Smooth muscle cell (in vitro differentiated cells): ENCODE measurements at regions not wholly inside any gene's neighbourhood (a gene's known extent, or its start where the extent isn't known, plus 50 kb on each side); places are given as distances from the start of the nearest gene placed in this dataset.

Source experiments
- DNase-seq: peaks from one replicate; lab custom pipeline; 2025; ENCODE audit not compliant: unreplicated experiment; lab: John Stamatoyannopoulos, UW
- H2AFZ ChIP-seq: fragments of 200-600 bp; sonication (generic); 2 replicates; pipeline ENCODE4 v1.6.0; 2016; ENCODE audit warnings: antibody characterized with exemption, low read depth, mild to moderate bottlenecking
- H3F3A ChIP-seq: fragments of 200-600 bp; sonication (generic); 2 replicates; pipeline ENCODE4 v1.6.0; 2017; ENCODE audit warnings: antibody characterized with exemption, low read depth
- H3K27ac ChIP-seq: fragments of 200-600 bp; sonication (generic); 2 replicates; pipeline ENCODE4 v1.5.1; 2016; ENCODE audit warnings: low read depth, mild to moderate bottlenecking
- H3K27me3 ChIP-seq: fragments of 200-600 bp; sonication (generic); 2 replicates; pipeline ENCODE4 v1.6.1; 2016; ENCODE audit warnings: low read depth, mild to moderate bottlenecking
- H3K36me3 ChIP-seq: fragments of 200-600 bp; sonication (generic); 2 replicates; pipeline ENCODE4 v1.5.1; 2016; ENCODE audit warnings: low read depth
- H3K4me1 ChIP-seq: fragments of 200-600 bp; sonication (generic); 2 replicates; pipeline ENCODE4 v1.5.1; 2016; ENCODE audit warnings: low read depth
- H3K4me2 ChIP-seq: fragments of 200-600 bp; sonication (generic); 2 replicates; pipeline ENCODE4 v1.6.0; 2016; ENCODE audit warnings: mild to moderate bottlenecking
- H3K4me3 ChIP-seq: fragments of 200-600 bp; sonication (generic); 2 replicates; pipeline ENCODE4 v1.5.1; 2016; ENCODE audit warnings: mild to moderate bottlenecking
- H3K79me2 ChIP-seq: fragments of 200-600 bp; sonication (generic); 2 replicates; pipeline ENCODE4 v1.6.0; 2016; ENCODE audit warnings: low read depth, mild to moderate bottlenecking
- H3K9ac ChIP-seq: fragments of 200-600 bp; sonication (generic); 2 replicates; pipeline ENCODE4 v1.6.0; 2016; ENCODE audit warnings: low read depth
- H3K9me3 ChIP-seq: fragments of 200-600 bp; sonication (generic); replicated peaks from 2 replicates; pipeline ENCODE4 v1.5.1; 2016; ENCODE audit warnings: low read depth
- H4K20me1 ChIP-seq: fragments of 200-600 bp; sonication (generic); 2 replicates; pipeline ENCODE4 v1.6.0; 2016; ENCODE audit warnings: low read depth
- WGBS: methylation state at CpG from one replicate; pipeline ENCODE4 v1.1.7; 2016; ENCODE audit warnings: low lambda C conversion rate; 5-methylcytosine and 5-hydroxymethylcytosine counted together
- TF ChIP-seq, protein P1 (sequence below): fragments of 200-600 bp; sonication (generic); IDR thresholded peaks from 2 replicates; pipeline ENCODE4 v1.5.1; 2017; ENCODE audit warnings: borderline replicate concordance, mild to moderate bottlenecking, antibody characterized with exemption; ENCODE audit not compliant: insufficient read depth, poor library complexity, severe bottlenecking

DNA sequence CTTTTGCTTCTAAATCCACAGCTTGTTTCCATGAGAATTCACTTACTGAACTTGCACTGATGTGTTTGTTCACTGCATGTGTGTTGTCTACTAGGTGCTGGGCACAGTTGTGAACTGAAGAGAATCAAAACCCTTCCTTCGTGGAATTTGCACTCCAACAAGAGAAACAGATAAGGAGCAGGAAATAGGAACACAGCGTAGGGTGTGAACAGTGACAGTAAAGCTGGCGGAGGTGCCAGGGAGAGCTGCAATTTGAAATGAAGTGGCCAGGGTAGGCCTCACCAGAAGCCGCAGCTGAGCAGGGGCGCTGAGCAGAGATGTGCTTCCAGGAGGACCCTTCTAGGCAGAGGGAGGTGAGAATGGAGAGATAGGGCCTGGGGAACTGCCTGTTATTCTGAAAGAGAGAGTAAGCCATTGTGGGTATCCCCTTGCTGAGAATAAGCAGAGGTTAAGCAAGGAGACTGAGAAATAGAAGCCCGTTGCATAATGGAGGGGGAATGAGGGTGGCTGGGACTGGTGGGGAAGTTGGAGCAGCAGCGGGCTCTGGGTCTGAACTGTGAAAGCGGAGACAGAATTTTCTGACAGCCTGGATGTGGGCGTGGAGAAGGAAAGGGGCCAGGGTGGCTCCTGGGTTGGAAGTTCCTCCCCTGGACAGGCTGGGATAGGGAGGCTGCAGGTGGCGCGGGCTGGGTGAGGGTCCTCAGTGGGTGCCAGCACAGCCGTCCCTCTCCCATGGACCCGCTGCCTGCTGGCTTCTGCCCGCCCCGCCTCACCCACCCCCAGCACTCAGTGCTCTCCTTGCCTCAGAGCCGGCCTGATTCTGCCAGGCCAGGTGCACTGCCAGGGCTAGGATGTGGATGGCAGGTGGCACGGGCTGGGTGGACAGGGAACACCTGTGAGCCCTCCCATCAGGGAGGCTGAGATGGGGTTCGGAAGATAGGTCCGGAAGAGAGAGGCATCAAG lies 114.7 kb upstream of the AFDN start:
- Histone ChIP-seq H3K4me3 (no peak overlapping the region), H3K27me3 (no peaks in the 10 kb centered on the region), H4K20me1 (no peaks in the 10 kb centered on the region), H3K9ac (no peak overlapping the region), H3K4me1 (peaks cover 8% of the 10 kb centered on the region), H2AFZ (no peak overlapping the region), H3K36me3 (no peaks in the 10 kb centered on the region), H3K9me3 (no peaks in the 10 kb centered on the region), H3K27ac (no peak overlapping the region), H3F3A (no peaks in the 10 kb centered on the region), H3K4me2 (no peak overlapping the region), H3K79me2 (no peaks in the 10 kb centered on the region)
- WGBS, result 91% methylated on average over 13 of the region's 19 CpGs
- DNase-seq, result no peak
- TF ChIP-seq, protein P1, sequence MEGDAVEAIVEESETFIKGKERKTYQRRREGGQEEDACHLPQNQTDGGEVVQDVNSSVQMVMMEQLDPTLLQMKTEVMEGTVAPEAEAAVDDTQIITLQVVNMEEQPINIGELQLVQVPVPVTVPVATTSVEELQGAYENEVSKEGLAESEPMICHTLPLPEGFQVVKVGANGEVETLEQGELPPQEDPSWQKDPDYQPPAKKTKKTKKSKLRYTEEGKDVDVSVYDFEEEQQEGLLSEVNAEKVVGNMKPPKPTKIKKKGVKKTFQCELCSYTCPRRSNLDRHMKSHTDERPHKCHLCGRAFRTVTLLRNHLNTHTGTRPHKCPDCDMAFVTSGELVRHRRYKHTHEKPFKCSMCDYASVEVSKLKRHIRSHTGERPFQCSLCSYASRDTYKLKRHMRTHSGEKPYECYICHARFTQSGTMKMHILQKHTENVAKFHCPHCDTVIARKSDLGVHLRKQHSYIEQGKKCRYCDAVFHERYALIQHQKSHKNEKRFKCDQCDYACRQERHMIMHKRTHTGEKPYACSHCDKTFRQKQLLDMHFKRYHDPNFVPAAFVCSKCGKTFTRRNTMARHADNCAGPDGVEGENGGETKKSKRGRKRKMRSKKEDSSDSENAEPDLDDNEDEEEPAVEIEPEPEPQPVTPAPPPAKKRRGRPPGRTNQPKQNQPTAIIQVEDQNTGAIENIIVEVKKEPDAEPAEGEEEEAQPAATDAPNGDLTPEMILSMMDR, result no peak

DNA sequence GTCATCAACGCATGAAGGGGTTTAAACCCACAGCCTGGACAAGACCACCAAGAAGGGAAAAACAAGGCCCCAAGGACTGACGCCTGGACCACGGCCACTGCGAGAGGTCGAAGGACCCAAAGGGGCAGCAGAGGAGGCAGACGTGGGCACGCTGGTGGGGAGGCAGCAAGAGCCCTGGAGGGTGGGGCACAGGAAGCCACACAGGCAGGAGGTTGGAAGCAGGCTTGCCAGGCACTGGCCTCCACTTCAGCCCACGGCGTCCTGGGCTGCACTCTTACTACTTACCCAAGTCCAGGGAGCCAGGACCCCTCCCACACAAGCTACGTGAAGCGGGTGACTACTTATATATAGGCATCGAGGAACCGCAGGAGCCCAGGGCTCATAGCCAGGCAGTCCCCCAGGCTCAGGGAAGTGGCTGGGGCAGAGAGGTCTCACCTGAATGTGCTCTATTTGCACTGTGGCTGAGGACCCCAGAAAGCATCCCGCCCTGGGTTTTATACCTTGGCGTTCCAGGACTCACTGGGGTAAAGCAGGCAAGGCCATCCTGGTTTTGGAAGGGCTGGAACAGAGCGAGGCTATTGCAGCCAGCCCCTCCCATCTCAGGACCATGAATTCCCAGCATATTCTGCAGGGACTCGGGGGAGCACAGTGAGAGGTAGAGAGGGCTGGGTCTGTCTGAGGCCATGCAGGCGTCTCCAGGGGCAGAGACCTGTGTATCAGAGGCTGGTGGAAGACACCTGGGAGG lies 113.8 kb upstream of the AFDN start:
- no peak overlapping the region for H3K4me2 ChIP-seq
- no peaks in the 10 kb centered on the region for H3K36me3 ChIP-seq
- H3K27ac ChIP-seq, result no peak overlapping the region
- no peaks in the 10 kb centered on the region for H3K79me2 ChIP-seq
- peaks cover 8% of the 10 kb centered on the region for H3K4me1 ChIP-seq
- no peak overlapping the region for H3K9ac ChIP-seq
- no peaks in the 10 kb centered on the region for H3K27me3 ChIP-seq
- WGBS, result 88% methylated on average over 18 of the region's 18 CpGs
- no peaks in the 10 kb centered on the region for H4K20me1 ChIP-seq
- no peak overlapping the region for H3K4me3 ChIP-seq
- no peaks in the 10 kb centered on the region for H3K9me3 ChIP-seq
- no peak for DNase-seq
- H2AFZ ChIP-seq, result no peak overlapping the region
- TF ChIP-seq, protein P1, result no peak
- H3F3A ChIP-seq, result no peaks in the 10 kb centered on the region

DNA sequence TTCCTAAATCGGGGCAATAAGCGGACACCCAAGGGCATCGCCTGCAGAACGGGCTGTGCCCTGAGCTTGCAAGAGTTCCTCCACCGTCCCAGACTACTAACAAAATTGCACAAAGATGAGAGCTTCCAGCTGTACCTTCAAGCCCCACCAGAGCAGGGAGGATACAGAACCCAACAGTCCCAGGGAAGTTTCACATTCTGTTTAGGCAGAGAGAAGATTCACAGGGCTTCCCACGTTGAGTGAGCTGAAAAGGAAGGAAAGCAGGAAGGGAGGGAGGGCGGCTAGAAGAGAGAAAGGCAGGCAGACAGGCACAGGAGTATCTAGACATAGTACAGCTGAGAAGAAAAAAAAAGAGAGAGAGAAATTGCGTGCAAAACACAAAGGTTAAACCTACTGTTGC lies 112.6 kb upstream of the AFDN start:
- H3K27me3 ChIP-seq, result no peaks in the 10 kb centered on the region
- H4K20me1 ChIP-seq, result no peaks in the 10 kb centered on the region
- no peaks in the 10 kb centered on the region for H3F3A ChIP-seq
- H3K4me2 ChIP-seq, result no peak overlapping the region
- peaks cover 8% of the 10 kb centered on the region for H3K4me1 ChIP-seq
- no peak for DNase-seq
- H3K27ac ChIP-seq, result no peak overlapping the region
- H3K79me2 ChIP-seq, result no peaks in the 10 kb centered on the region
- peak overlapping the region; percentile 13 for H2AFZ ChIP-seq
- no peaks in the 10 kb centered on the region for H3K36me3 ChIP-seq
- no peaks in the 10 kb centered on the region for H3K9me3 ChIP-seq
- 77% methylated on average over 8 of the region's 8 CpGs for WGBS
- H3K9ac ChIP-seq, result no peak overlapping the region
- no peak overlapping the region for H3K4me3 ChIP-seq
- TF ChIP-seq, protein P1, result no peak
